ENCODE measurements at regions not wholly inside any gene's neighbourhood (a gene's known extent, or its start where the extent isn't known, plus 50 kb on each side); places are given as distances from the start of the nearest gene placed in this dataset.

GRCh38 chr2:4346628-4347027, 643.3 kb downstream of the DCDC2C start:
- Histone ChIP-seq H3K27ac (no peak overlapping the region), H3K36me3 (no peaks in the 10 kb centered on the region), H4K20me1 (ENCODE audit: low read depth) (no peaks in the 10 kb centered on the region), H3F3A (ENCODE audit: low read depth) (no peaks in the 10 kb centered on the region), H3K9ac (no peak overlapping the region), H3K4me2 (no peak overlapping the region), H3K9me3 (ENCODE audit: low read depth) (no peaks in the 10 kb centered on the region), H2AFZ (replicated peaks) (no peak overlapping the region), H3K4me1 (no peaks in the 10 kb centered on the region), H3K27me3 (no peaks in the 10 kb centered on the region), H3K4me3 (no peak overlapping the region), H3K79me2 (ENCODE audit: low read depth) (no peaks in the 10 kb centered on the region)
- no peak for DNase-seq (ENCODE audit: low spot score)
- Mint-ChIP-seq H3K4me1 (no peaks in the 10 kb centered on the region), H3K4me3 (no peak overlapping the region), H3K9me3 (no peaks in the 10 kb centered on the region), H3K27me3 (ENCODE audit: insufficient read depth, low read depth) (peaks cover 2% of the 10 kb centered on the region), H3K27ac (no peak overlapping the region), H3K36me3 (no peaks in the 10 kb centered on the region)
- TF ChIP-seq EZH2phosphoT487 (IDR thresholded peaks at IDR 0.05) (no peak), EZH2 (IDR thresholded peaks at IDR 0.05) (no peak), CTCF (IDR thresholded peaks at IDR 0.05) (no peak)

- H3K27me3 Mint-ChIP-seq (ENCODE audit: insufficient read depth, low read depth): peaks cover 4% of the 10 kb centered on the region
- Histone ChIP-seq H3K9me3 (ENCODE audit: low read depth) (no peaks in the 10 kb centered on the region), H2AFZ (replicated peaks) (no peak overlapping the region), H3K79me2 (ENCODE audit: low read depth) (no peaks in the 10 kb centered on the region), H3K27ac (no peak overlapping the region), H3K4me1 (peaks cover 9% of the 10 kb centered on the region), H4K20me1 (ENCODE audit: low read depth) (no peaks in the 10 kb centered on the region), H3K27me3 (no peaks in the 10 kb centered on the region), H3K4me3 (no peak overlapping the region), H3K4me2 (no peak overlapping the region), H3F3A (ENCODE audit: low read depth) (no peaks in the 10 kb centered on the region), H3K9ac (no peak overlapping the region), H3K36me3 (no peaks in the 10 kb centered on the region)
- no peak for DNase-seq (ENCODE audit: low spot score)
- no peak overlapping the region for H3K27ac Mint-ChIP-seq
- TF ChIP-seq EZH2 (IDR thresholded peaks at IDR 0.05): no peak
- TF ChIP-seq CTCF (IDR thresholded peaks at IDR 0.05): no peak
- TF ChIP-seq EZH2phosphoT487 (IDR thresholded peaks at IDR 0.05): no peak
- peaks cover 14% of the 10 kb centered on the region for H3K4me1 Mint-ChIP-seq
- no peaks in the 10 kb centered on the region for H3K9me3 Mint-ChIP-seq
- H3K4me3 Mint-ChIP-seq: no peak overlapping the region
- H3K36me3 Mint-ChIP-seq: no peaks in the 10 kb centered on the region
These were observed 650.3 kb downstream of the DCDC2C start for GRCh38 chr2:4353668-4354067.

GRCh38 chr2:4354164-4354563, 650.8 kb downstream of the DCDC2C start:
- no peaks in the 10 kb centered on the region for H3K36me3 Mint-ChIP-seq
- H3K9ac ChIP-seq: no peak overlapping the region

More at GRCh38 chr2:4354164-4354563, 650.8 kb downstream of the DCDC2C start:
- no peak for DNase-seq (ENCODE audit: low spot score)
- Histone ChIP-seq H4K20me1 (ENCODE audit: low read depth) (no peaks in the 10 kb centered on the region), H3K79me2 (ENCODE audit: low read depth) (no peaks in the 10 kb centered on the region), H3K4me1 (peaks cover 9% of the 10 kb centered on the region), H2AFZ (replicated peaks) (no peak overlapping the region), H3K9me3 (ENCODE audit: low read depth) (no peaks in the 10 kb centered on the region), H3F3A (ENCODE audit: low read depth) (no peaks in the 10 kb centered on the region), H3K27me3 (no peaks in the 10 kb centered on the region), H3K27ac (no peak overlapping the region), H3K36me3 (no peaks in the 10 kb centered on the region), H3K4me2 (no peak overlapping the region), H3K4me3 (no peak overlapping the region)
- no peak overlapping the region for H3K27ac Mint-ChIP-seq
- H3K9me3 Mint-ChIP-seq: no peaks in the 10 kb centered on the region
- H3K4me3 Mint-ChIP-seq: no peak overlapping the region
- H3K27me3 Mint-ChIP-seq (ENCODE audit: insufficient read depth, low read depth): peaks cover 2% of the 10 kb centered on the region
- peaks cover 18% of the 10 kb centered on the region for H3K4me1 Mint-ChIP-seq
- no peak for TF ChIP-seq EZH2phosphoT487 (IDR thresholded peaks at IDR 0.05)
- no peak for TF ChIP-seq EZH2 (IDR thresholded peaks at IDR 0.05)
- no peak for TF ChIP-seq CTCF (IDR thresholded peaks at IDR 0.05)

All from neural progenitor cell (in vitro differentiated cells).